Parathyroid adenoma (tissue), 2 donors: ENCODE measurements at regions not wholly inside any gene's neighbourhood (a gene's known extent, or its start where the extent isn't known, plus 50 kb on each side); places are given as distances from the start of the nearest gene placed in this dataset.

Source experiments
- H2AFZ ChIP-seq: fragments of 300-600 bp; sonication (generic); one replicate; pipeline ENCODE4 v1.7.0; 2017; ENCODE audit warnings: antibody characterized with exemption, mild to moderate bottlenecking
- H3K27ac ChIP-seq: fragments of 300-600 bp; sonication (generic); one replicate; pipeline ENCODE4 v1.7.0; 2017
- H3K27me3 ChIP-seq: fragments of 300-600 bp; sonication (generic); one replicate; pipeline ENCODE4 v1.7.0; 2017; ENCODE audit warnings: low read length; ENCODE audit not compliant: control insufficient read depth, insufficient read depth
- H3K36me3 ChIP-seq: fragments of 300-600 bp; sonication (generic); one replicate; pipeline ENCODE4 v1.7.0; 2017; ENCODE audit warnings: low read length; ENCODE audit not compliant: control insufficient read depth, insufficient read depth
- H3K4me1 ChIP-seq: fragments of 300-600 bp; sonication (generic); one replicate; pipeline ENCODE4 v1.7.0; 2017; ENCODE audit warnings: control low read depth
- H3K4me2 ChIP-seq: fragments of 300-600 bp; sonication (generic); one replicate; pipeline ENCODE4 v1.7.0; 2017; ENCODE audit warnings: low read length
- H3K4me3 ChIP-seq: fragments of 300-600 bp; sonication (generic); one replicate; pipeline ENCODE4 v1.7.0; 2017; ENCODE audit warnings: low read depth, low read length
- H3K79me2 ChIP-seq: fragments of 300-600 bp; sonication (generic); one replicate; pipeline ENCODE4 v1.7.0; 2017; ENCODE audit warnings: control low read depth
- H3K9ac ChIP-seq: fragments of 300-600 bp; sonication (generic); one replicate; pipeline ENCODE4 v1.7.0; 2017; ENCODE audit warnings: mild to moderate bottlenecking
- H3K9me3 ChIP-seq: fragments of 300-600 bp; sonication (generic); one replicate; pipeline ENCODE4 v1.7.0; 2017; ENCODE audit warnings: low read length; ENCODE audit not compliant: control insufficient read depth
- TF ChIP-seq, protein P1 (sequence below): fragments of 300-600 bp; sonication (generic); IDR thresholded peaks from one replicate; pipeline ENCODE4 v1.7.0; 2017; ENCODE audit warnings: antibody characterized with exemption, mild to moderate bottlenecking
- donor health status: primary hyperparathyroidism.

DNA sequence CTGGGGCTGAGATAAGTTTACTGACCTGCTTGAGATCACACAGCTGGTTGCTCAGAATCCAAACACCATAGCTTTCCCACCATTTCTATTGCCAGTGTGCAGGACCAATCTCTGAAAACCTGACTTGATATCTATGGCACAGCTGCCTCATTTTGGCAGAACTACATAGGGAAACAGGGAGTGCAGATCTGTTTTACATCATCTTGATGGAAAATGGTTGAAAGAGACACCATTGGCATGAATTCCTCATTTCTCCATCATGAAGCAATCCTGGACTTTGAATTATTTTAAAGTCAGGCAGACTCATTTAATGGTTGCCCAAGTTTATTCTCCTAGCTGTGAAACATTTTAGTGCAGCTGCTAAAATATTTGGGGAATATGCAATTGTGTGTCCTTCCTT, 1628.2 kb upstream of the SLC10A2 start:
- Histone ChIP-seq H3K9me3 (no peaks in the 10 kb centered on the region), H3K4me2 (no peak overlapping the region), H3K79me2 (no peaks in the 10 kb centered on the region)

DNA sequence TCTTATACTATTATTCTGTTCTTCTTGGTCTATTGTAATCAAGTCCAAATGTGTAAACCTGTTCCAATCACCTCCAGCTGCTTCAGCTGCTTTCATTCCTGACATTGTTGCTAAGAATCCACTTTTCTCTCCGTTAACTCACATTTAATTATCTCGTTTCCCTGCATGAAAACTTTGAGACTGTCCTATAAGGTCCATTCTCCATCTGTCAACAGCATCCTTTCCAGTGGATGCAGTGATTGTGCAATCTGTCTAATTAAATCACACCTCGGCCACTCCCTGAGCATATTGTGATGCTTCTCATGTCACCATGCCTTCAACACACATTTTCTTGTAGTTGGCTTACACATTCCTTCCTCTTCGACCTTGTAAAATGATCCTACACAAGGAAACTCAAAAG, 1626.9 kb upstream of the SLC10A2 start:
- no peak overlapping the region for H3K27ac ChIP-seq
- no peaks in the 10 kb centered on the region for H3K36me3 ChIP-seq
- H3K4me1 ChIP-seq: no peaks in the 10 kb centered on the region
- no peak overlapping the region for H3K4me3 ChIP-seq
- H3K79me2 ChIP-seq: no peaks in the 10 kb centered on the region
- H3K27me3 ChIP-seq: no peaks in the 10 kb centered on the region
- H3K9me3 ChIP-seq: no peaks in the 10 kb centered on the region
- TF ChIP-seq, protein P1, sequence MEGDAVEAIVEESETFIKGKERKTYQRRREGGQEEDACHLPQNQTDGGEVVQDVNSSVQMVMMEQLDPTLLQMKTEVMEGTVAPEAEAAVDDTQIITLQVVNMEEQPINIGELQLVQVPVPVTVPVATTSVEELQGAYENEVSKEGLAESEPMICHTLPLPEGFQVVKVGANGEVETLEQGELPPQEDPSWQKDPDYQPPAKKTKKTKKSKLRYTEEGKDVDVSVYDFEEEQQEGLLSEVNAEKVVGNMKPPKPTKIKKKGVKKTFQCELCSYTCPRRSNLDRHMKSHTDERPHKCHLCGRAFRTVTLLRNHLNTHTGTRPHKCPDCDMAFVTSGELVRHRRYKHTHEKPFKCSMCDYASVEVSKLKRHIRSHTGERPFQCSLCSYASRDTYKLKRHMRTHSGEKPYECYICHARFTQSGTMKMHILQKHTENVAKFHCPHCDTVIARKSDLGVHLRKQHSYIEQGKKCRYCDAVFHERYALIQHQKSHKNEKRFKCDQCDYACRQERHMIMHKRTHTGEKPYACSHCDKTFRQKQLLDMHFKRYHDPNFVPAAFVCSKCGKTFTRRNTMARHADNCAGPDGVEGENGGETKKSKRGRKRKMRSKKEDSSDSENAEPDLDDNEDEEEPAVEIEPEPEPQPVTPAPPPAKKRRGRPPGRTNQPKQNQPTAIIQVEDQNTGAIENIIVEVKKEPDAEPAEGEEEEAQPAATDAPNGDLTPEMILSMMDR: no peak
- H3K4me2 ChIP-seq: no peak overlapping the region
- H2AFZ ChIP-seq: no peak overlapping the region
- H3K9ac ChIP-seq: no peak overlapping the region

More for the DNA sequence above, 1628.2 kb upstream of the SLC10A2 start:
- Histone ChIP-seq H2AFZ (no peak overlapping the region), H3K27me3 (no peaks in the 10 kb centered on the region), H3K36me3 (no peaks in the 10 kb centered on the region), H3K27ac (no peak overlapping the region), H3K9ac (no peak overlapping the region), H3K4me3 (no peak overlapping the region), H3K4me1 (no peaks in the 10 kb centered on the region)
- TF ChIP-seq, protein P1: no peak

DNA sequence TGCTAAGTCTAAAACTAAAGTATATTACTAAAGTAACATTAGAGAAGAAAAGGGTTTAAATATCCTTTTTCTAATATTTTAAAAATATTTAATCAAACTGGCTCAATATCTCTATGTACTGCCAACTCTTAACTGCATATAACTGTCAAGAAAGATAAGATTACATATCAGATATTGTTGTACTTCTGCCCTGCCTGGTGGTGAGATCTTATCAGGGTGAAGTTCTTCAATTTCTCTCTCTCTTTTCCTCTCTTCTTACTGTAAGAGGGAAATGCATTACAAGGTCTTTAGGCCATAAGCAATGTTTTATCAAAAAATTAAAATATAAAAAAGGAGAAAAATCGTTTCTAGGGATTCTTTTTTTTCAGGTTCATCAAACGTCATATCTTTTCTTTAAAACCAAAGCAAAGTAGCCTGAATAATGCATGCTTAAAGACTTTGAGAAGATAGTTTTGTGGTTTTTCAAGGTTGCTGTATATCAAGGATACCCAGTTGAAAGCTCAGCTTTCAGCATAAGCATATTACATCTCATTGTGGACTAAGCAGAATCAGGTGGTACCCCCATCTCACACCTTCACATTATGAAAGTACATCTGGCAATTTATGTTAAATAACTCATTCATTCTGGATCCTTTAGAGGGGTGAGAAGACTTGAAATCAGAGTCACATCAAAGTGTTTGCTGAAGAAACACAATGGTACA, 1625.7 kb upstream of the SLC10A2 start:
- no peaks in the 10 kb centered on the region for H3K27me3 ChIP-seq
- H3K4me3 ChIP-seq: no peak overlapping the region
- no peaks in the 10 kb centered on the region for H3K9me3 ChIP-seq
- H2AFZ ChIP-seq: no peak overlapping the region
- no peaks in the 10 kb centered on the region for H3K79me2 ChIP-seq
- TF ChIP-seq, protein P1: no peak
- no peak overlapping the region for H3K27ac ChIP-seq
- H3K4me2 ChIP-seq: no peak overlapping the region
- H3K9ac ChIP-seq: no peak overlapping the region
- no peaks in the 10 kb centered on the region for H3K36me3 ChIP-seq
- H3K4me1 ChIP-seq: no peaks in the 10 kb centered on the region

DNA sequence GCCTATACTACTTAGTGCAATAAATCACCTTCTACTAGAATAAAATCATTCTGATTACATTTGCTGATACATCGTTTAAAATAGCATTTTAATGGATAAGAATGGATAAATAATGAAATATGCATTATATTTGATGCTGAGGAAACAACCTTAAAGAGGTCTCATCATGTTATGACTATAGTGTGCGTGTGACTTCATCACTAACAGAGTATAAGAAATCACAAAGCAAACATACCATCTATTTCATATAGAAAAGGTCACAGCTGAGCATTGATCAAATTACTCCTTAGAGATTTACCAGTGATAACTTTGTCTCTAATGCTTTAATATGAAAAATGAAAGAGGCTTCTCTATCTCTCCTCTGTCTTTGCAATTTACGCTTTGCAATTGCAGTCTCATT, 1620.3 kb upstream of the SLC10A2 start:
- Histone ChIP-seq H3K27me3 (no peaks in the 10 kb centered on the region), H3K4me1 (no peaks in the 10 kb centered on the region), H3K36me3 (no peaks in the 10 kb centered on the region), H2AFZ (no peak overlapping the region), H3K9me3 (no peaks in the 10 kb centered on the region), H3K4me3 (no peak overlapping the region), H3K9ac (no peak overlapping the region), H3K4me2 (no peak overlapping the region), H3K27ac (no peak overlapping the region), H3K79me2 (no peaks in the 10 kb centered on the region)
- TF ChIP-seq, protein P1: no peak

DNA sequence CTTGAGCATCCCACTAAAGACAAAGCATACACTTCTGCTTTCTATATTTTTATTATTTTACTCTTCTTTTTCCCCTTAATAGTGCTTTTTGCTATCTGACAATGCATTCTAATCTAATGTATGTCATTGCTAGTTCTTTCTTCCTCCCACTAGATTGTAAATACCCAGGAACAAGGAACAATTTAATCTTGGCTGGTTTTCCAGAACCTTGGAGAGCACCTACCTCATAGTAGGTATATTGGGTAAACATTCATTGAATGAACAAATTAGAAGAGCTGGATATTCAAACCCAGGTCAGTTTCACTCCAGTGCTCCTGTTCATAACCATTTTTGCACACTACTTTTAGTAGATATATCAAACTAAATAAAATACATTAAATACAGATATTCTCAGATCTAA, 1617.6 kb upstream of the SLC10A2 start:
- Histone ChIP-seq H3K9me3 (no peaks in the 10 kb centered on the region), H3K79me2 (no peaks in the 10 kb centered on the region), H3K27ac (no peak overlapping the region), H3K4me2 (no peak overlapping the region), H3K9ac (no peak overlapping the region), H3K36me3 (no peaks in the 10 kb centered on the region), H2AFZ (no peak overlapping the region), H3K27me3 (no peaks in the 10 kb centered on the region), H3K4me1 (no peaks in the 10 kb centered on the region), H3K4me3 (no peak overlapping the region)
- TF ChIP-seq, protein P1: no peak
